GM18505 (cell line): ENCODE measurements at regions not wholly inside any gene's neighbourhood (a gene's known extent, or its start where the extent isn't known, plus 50 kb on each side); places are given as distances from the start of the nearest gene placed in this dataset.
"Not testable (repeated sequence)": the region's sequence is repeated elsewhere in the genome, so short reads cannot be mapped to it uniquely, and the experiment has no call there.

ENCODE experiments used
- ATAC-seq: cut with Tn5 transposase; IDR thresholded peaks from one replicate; pipeline ENCODE4 v1.9.1; 2021; ENCODE audit not compliant: unreplicated experiment
- POLR2A ChIP-seq: IDR thresholded peaks from 4 replicates; pipeline ENCODE4 v1.6.1; 2011; ENCODE audit warnings: borderline replicate concordance; ENCODE audit not compliant: insufficient read depth, insufficient read length; ENCODE audit errors: extremely low read depth

DNA sequence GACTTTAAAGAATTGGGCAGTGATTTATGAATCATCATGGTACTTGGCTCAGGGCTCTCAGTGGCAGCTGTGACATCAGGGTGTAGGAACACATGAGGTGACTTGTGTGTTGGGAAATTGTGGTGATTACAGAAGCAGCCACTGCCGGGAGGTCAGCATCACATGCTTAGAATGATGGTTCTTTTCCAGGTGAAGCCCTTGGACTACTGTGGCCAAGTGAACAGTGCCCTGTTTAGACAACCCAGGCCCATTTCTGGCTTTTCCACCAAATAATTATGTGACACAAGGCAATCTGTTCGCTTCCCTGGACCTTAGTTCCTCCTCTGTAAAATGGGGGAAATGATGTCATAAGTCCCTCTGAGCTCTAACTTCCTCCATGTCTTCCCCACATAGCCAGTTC is 139.7 kb upstream of the ROPN1 start:
- no peak for ATAC-seq
- no peak for TF ChIP-seq POLR2A

DNA sequence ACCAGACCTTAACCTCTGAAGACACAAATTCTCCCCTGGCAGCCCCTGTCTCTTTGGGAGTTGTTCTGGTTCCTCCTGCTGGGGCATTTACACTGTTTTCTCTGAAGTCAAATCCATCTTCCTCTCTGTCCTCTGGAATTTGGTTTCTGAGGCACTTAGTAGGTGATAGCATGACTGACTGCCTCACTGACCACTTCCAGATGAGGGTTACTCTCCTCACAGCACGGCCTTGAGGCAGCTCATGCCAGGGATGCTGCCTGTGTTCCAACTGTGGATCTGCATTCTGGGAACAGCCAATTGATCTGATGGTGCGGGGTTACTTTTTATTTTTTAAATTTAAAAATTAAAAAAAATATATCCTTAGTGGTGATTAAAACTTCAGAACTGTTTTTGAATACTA is 140.9 kb upstream of the ROPN1 start:
- TF ChIP-seq POLR2A, result no peak
- no peak for ATAC-seq

DNA sequence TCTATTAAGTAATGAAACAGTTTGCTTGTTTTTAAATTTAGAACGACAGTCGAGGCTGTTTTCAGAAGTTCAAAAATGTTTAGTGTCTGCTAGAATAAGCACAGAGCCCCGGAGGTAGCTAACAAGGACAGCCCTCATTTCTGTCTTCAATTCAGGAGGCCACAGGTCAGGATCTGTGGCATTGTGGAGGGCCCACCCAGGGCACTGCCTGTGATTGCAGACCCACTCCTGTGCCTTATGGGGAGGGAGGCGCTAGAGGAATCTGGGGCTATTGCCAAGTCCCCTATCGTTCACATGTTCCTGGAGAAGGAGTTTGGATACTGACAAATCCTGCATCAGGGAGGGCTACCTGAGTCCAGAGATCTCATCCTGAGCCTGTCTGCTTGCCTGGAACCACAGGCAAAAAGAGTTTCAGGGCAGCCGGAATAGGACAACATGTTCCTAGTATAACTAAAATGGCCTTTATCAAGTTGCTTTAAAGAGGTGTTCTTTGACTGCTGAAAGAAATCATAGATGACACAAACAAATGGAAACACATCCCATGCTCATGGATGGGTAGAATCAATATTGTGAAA is 141.5 kb upstream of the ROPN1 start:
- ATAC-seq, result no peak
- TF ChIP-seq POLR2A, result no peak

DNA sequence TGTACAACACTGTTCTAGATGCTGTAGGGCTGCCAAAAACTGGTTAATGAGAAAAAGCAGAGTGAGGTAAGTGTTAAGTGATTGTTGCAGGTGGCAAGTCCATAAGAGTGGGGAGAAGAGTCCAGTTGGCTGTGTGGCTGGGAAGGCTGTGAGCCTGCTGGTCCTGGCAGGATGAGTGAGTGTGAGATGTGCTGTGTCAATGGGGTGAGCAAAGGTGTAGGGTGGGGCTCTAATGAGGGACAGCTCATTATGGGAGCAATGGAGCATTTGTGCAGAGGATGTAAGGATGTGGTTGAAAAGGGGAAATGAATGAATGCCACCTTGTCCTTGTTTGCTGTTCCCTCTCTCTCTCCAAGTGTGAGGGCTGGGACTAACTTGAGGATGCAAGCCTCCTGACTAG is 145.3 kb upstream of the ROPN1 start:
- TF ChIP-seq POLR2A, result no peak
- no peak for ATAC-seq

DNA sequence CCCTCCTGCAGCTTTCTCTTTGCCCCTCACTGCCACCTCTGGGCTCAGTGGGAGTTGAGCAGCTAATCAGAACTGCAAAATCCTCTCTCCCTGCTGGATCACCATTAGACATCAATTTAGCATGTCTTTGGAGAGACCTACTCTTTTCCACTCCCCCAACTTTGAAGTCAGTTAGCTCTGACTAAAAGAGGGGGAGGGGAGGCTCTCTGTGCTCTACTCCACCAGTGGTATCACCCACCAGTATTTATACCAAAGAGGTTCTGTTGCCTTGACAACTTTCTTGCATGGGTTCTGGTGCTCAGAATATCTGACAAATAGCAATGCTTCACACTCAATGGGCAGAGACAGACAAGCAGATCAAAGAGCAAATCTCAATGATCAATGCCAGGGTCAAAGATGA is 146.2 kb upstream of the ROPN1 start:
- ATAC-seq, result no peak
- no peak for TF ChIP-seq POLR2A

DNA sequence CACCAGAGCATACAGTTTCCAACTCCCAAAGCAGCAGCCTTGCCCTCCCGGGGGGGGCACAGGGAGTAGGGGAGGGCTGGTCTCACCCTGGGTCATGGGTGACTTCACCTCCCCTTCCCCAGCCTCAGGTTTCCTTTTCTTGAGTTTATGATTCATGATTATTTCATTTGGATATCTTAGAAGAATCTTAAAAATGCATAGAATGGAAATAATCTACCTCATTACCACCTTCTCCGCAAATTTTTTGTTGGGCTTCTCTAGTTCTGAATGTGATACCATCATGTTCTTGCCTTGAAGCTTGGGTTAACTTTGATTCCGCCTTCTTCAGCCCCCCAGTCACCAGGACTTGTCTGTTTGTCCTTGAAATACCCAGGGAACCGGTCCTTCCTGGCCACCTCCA is 148.8 kb upstream of the ROPN1 start:
- TF ChIP-seq POLR2A, result no peak
- ATAC-seq, result no peak

DNA sequence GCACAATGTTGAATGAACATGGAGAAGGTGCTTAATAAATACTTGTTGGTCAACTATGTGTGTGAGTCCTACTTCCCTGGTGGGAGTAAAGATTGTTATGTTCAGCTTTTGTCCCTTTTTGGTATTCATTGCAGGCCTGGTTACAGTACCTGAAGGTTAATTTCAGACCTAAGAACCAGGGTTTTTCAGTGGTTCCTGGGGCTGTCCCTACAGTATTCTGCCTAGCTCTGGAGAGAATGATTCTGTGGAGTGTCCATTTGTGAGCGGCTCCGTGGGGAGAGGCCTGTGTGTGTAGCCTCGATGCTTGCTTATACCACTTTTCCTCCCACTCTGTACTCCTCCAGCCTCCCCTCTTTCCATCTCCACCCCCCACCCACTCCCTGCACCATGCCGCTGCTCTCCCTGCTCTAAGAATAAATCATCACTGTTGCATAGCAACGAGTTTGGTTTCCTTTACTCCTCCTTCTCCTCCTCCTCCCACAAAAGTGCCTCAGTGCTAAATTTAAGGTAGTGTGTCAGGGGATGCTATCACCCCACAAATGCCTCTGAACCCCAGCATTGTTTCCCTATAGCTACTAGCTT is 150.6 kb upstream of the ROPN1 start:
- no peak for ATAC-seq
- TF ChIP-seq POLR2A, result no peak

DNA sequence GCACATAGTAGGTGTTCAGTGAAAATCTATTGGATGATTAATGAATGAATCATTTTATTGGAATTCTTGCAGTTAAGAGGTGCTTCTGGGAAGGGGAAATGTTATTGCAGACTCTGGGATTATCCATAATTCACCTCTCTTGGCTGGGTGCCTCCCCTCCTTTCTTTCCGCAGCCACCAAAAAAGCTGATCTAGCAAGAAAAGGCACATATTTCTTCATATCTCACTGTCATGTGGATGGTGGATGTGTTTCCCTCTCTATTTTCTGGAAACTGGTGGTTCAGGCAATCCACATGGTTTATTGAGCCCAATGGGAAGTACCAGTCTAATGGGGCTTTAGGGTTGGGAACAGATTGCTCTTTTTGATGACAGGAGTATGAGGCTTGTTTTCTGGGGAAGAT is 151.1 kb upstream of the ROPN1 start:
- no peak for ATAC-seq
- no peak for TF ChIP-seq POLR2A

DNA sequence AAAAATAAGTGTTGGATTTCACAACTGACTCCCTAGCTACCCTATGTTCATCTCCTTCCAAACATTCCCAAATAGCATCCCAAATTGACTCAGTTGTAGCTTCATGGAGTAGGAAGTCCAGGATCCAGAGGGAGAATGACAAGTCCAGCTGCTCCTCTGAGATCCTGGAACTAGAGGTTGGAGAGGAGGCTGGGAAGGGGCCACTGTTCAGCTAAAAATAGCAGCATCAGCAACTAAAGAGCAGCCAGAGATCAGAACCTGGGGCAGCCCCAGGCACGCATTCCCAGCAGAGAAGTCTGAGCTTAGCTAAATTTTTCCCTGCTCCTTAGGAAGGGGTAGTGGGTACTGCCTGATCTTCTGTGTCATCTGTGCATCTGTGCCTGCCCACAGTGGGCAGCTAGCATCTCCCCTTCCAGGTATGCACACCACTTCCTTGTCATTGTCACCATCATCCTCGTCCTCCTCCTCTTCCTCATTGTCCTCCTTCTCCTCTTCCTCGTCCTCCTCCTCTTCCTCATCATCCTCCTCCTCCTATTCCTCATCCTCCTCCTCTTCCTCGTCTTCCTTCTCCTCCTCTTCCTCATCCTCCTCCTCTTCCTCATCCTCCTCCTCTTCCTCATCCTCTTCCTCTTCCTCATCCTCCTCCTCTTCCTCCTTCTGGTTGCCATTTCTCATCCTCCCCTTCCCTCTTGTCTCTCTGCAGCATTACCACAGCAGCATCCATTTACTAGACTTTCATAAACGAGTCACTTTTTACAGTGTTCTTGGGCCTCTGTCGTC is 152.3 kb upstream of the ROPN1 start:
- TF ChIP-seq POLR2A, result no peak

DNA sequence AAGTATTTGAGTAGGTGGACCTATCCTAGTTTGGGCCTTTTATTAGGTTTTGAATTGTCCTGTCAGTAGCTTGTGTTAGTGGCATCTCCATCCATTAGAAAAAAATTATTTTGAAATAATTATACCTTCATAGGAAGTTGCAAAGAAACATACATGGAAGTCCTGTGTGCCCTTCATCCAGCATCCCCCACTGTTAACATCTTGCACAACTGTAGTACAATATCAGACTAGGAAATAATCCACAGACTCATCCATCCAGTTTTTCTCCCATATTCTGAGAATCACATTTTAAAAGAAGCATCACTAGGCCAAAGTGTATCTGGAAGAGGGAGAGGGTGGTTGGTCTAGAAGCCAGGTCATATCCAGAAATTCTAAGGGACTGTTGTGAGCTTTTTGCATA is 155.5 kb upstream of the ROPN1 start:
- TF ChIP-seq POLR2A, result no peak
- ATAC-seq, result no peak

More for the DNA sequence above, 152.3 kb upstream of the ROPN1 start:
- no peak for ATAC-seq

DNA sequence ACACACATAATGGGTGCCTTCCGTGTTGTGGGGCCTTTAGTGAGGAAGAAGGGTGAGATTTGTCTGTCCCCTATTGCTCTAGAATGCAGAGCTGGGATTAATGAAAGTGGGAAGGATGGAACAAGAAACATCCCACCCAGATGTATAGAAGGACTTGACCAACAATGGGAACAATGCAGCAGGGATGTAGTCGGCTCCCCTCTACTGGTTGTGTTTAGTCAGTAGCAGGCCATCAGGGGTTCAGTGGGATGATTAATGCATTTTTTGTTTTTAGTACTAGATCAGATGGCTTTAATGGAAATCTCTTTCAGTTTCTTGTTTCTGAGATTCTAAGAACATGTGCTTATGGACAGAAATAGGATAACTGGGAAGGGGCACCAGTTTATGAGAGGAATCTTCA is 156.0 kb upstream of the ROPN1 start:
- no peak for ATAC-seq
- no peak for TF ChIP-seq POLR2A

DNA sequence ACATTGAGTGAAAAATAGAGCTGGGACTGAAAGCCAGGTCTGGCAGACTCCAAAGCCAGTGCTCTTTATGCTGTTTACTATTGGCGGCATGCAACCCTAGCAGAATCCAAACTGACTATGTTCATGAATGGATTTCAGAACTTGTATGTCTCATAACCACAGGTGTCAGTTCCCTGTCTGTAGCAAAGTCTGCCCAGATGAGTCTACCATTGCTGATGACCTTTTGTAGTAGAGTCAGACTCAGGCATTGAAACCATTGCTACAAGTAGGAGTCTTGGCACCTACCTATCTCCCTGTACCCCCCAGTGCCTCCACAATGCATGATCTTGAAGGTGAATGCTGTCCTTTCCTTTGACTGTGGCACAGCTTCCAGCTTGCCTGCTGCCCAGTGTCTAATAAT is 157.2 kb upstream of the ROPN1 start:
- TF ChIP-seq POLR2A, result no peak
- no peak for ATAC-seq

DNA sequence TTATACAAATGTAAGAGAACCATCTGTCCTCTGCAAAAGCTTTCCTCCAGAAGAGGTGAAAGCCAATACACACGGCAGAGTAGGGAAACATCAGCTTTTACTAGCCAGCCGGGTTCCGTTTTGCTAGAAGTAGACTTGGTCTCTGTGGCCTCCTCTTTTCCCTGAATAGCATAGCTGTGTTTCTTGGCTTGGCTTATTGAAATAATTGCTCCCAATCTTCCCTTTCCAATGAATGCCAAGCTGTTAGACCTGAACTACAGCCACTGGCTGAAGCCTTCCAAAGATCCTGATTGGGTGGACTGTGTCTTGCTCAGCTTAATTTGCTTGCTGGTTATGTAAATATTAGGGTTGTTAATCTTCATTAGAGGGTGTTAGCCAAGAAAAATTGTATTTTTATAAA is 157.8 kb upstream of the ROPN1 start:
- TF ChIP-seq POLR2A, result no peak
- no peak for ATAC-seq

DNA sequence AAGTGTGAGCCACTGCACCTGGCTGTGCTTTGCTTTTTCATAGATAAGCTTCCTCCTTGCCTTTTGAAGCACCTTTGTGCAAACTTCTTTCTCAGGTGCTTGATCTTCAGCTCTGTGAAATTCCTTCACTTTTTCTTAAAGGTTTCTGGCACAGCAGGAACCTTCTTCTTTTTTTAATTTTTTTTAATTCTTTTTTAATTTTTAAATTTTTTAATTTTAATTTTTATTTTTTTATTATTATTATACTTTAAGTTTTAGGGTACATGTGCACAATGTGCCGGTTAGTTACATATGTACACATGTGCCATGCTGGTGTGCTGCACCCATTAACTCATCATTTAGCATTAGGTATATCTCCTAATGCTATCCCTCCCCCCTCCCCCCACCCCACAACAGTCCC is 161.0 kb upstream of the ROPN1 start:
- ATAC-seq, result not testable (repeated sequence)
